ENCODE measurements at regions not wholly inside any gene's neighbourhood (a gene's known extent, or its start where the extent isn't known, plus 50 kb on each side); places are given as distances from the start of the nearest gene placed in this dataset.

DNA sequence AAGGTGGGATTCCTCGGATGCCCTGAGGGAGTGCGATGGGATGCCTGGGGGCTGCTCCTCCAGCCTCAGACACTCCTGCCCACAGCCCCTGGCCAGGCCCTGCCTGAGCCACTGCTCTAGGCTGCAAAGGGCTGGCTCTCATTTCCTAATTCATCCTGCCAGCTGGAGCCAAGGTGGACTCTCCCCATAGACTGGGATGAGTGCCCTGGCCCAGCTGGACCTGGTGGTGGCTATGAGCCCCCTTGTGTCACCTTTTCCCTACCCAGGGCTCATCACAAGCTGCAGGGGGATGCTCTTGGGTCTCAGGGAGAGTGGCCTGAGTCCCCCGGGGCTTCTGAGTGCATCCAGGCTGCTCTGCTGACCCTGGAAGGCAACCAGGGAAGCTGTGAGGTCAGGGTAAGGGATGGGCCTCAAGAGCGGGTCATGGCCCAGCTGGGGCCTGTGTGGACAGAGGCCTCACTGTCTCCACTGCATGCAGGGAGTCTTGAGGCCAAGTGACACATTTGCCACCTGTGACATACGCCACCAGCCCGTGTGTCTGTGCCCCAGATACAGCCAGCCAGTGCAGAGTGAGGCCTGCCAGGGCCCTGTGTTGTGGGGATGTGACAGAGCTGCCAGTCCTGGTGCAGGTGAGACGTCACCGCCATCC lies 102.7 kb upstream of the IER5L start:
- H3K79me2 ChIP-seq (ENCODE audit: insufficient read depth, low read length): no peaks in the 10 kb centered on the region
- peaks cover 18 to 32% of the 10 kb centered on the region in 2 experiments for H3K4me1 ChIP-seq (ENCODE audit: control insufficient read depth in 1 of 2, insufficient read depth in 2 of 2, low read length in 2 of 2)
- no peaks in the 10 kb centered on the region for H3K9me2 ChIP-seq (ENCODE audit: insufficient read depth)
- CTCF ChIA-PET: no interaction called here
- no peaks in the 10 kb centered on the region for H3K9me3 ChIP-seq (ENCODE audit: control insufficient read depth in 1 of 2, insufficient read depth in 1 of 2, low read depth in 1 of 2, low read length in 2 of 2)
- H3K36me3 ChIP-seq (ENCODE audit: control insufficient read depth in 1 of 2, insufficient read depth in 2 of 2, low read length in 2 of 2): no peaks in the 10 kb centered on the region
- no peak overlapping the region for H3K9ac ChIP-seq (ENCODE audit: low read length)
- no TSS peak for BruUV-seq (replicated peaks)
- TF ChIP-seq EZH2phosphoT487 (IDR thresholded peaks at IDR 0.05; ENCODE audit: borderline replicate concordance) (no peak), ZBTB33 (IDR thresholded peaks at IDR 0.05; ENCODE audit: extremely low read depth, insufficient replicate concordance, low read length) (no peak), ZFX (IDR thresholded peaks at IDR 0.05) (no peak)
- no peaks in the 10 kb centered on the region for H4K20me1 ChIP-seq (ENCODE audit: insufficient read depth)
- no peak overlapping the region for H3K4me3 ChIP-seq (replicated peaks in 1 of 2; ENCODE audit: low read depth in 1 of 2, low read length in 2 of 2)
- ATAC-seq: no peak
- DNase-seq (ENCODE audit: low read depth, low spot score): no peak
- RAD21 ChIA-PET (ENCODE audit: low non-redundant PET in 1 of 2, low total read pairs in 2 of 2, uncharacterized antibody in 2 of 2, unreplicated experiment in 2 of 2): no interaction called here
- intact Hi-C loops (cut with micrococcal nuclease): no loop called here
- H3K4me2 ChIP-seq (ENCODE audit: low read length): no peak overlapping the region
- no peaks in the 10 kb centered on the region for H3K27me3 ChIP-seq (ENCODE audit: insufficient read depth, low read length)
- POLR2A ChIA-PET: no interaction called here
- no peak overlapping the region for H3K27ac ChIP-seq (ENCODE audit: low read depth, low read length)
- H2AFZ ChIP-seq (ENCODE audit: low read depth, low read length, poor library complexity, severe bottlenecking): no peak overlapping the region

DNA sequence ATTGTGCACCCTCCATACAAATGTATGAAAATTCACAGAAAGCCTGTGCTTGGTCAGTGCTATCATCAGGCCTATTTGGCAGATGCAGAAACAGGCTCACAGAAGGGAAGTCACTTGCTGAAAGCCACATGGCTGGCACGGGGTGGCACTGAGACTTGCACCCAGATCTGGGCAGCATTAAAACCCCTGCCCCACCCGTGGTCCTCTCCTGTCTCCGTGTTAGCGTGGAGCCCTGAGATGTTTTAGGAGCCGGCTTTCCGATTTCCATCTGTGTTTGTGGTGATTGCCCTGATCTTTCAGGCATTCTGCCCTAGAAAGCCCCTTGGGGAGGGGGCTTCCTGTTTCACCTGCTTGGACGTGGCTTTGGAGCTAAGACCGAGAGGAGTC lies 102.2 kb upstream of the IER5L start:
- intact Hi-C loops (cut with micrococcal nuclease): no loop called here
- H3K4me1 ChIP-seq (ENCODE audit: control insufficient read depth in 1 of 2, insufficient read depth in 2 of 2, low read length in 2 of 2): peaks cover 21 to 35% of the 10 kb centered on the region in 2 experiments
- no peak overlapping the region for H3K9ac ChIP-seq (ENCODE audit: low read length)
- no peak overlapping the region for H3K4me3 ChIP-seq (replicated peaks in 1 of 2; ENCODE audit: low read depth in 1 of 2, low read length in 2 of 2)
- ChIA-PET RAD21 (ENCODE audit: low non-redundant PET in 1 of 2, low total read pairs in 2 of 2, uncharacterized antibody in 2 of 2, unreplicated experiment in 2 of 2) (no interaction called here), CTCF (no interaction called here), POLR2A (no interaction called here)
- DNase-seq (ENCODE audit: low read depth, low spot score) (no peak), ATAC-seq (no peak)
- no peak overlapping the region for H3K4me2 ChIP-seq (ENCODE audit: low read length)
- no peaks in the 10 kb centered on the region for H3K79me2 ChIP-seq (ENCODE audit: insufficient read depth, low read length)
- no peaks in the 10 kb centered on the region for H4K20me1 ChIP-seq (ENCODE audit: insufficient read depth)
- no peak overlapping the region for H2AFZ ChIP-seq (ENCODE audit: low read depth, low read length, poor library complexity, severe bottlenecking)
- H3K9me3 ChIP-seq (ENCODE audit: control insufficient read depth in 1 of 2, insufficient read depth in 1 of 2, low read depth in 1 of 2, low read length in 2 of 2): no peaks in the 10 kb centered on the region
- H3K9me2 ChIP-seq (ENCODE audit: insufficient read depth): no peaks in the 10 kb centered on the region
- TF ChIP-seq ZBTB33 (IDR thresholded peaks at IDR 0.05; ENCODE audit: extremely low read depth, insufficient replicate concordance, low read length): no peak
- no peak for TF ChIP-seq POLR2A (IDR thresholded peaks at IDR 0.05; ENCODE audit: borderline replicate concordance, extremely low read depth, insufficient read depth, insufficient read length)
- no peak for TF ChIP-seq POLR2AphosphoS5 (IDR thresholded peaks at IDR 0.05; ENCODE audit: low read depth, low read length)
- TF ChIP-seq JUND (IDR thresholded peaks at IDR 0.05): no peak
- no peak for TF ChIP-seq SRF (IDR thresholded peaks at IDR 0.05; ENCODE audit: low read depth)
- H3K27ac ChIP-seq (ENCODE audit: low read depth, low read length): no peak overlapping the region
- no peaks in the 10 kb centered on the region for H3K36me3 ChIP-seq (ENCODE audit: control insufficient read depth in 1 of 2, insufficient read depth in 2 of 2, low read length in 2 of 2)
- no peaks in the 10 kb centered on the region for H3K27me3 ChIP-seq (ENCODE audit: insufficient read depth, low read length)
- BruUV-seq (replicated peaks): no TSS peak
